Iris pigment epithelial cell (primary cell): ENCODE measurements at regions not wholly inside any gene's neighbourhood (a gene's known extent, or its start where the extent isn't known, plus 50 kb on each side); places are given as distances from the start of the nearest gene placed in this dataset.

ENCODE experiments used
- DNase-seq: peaks from one replicate; pipeline ENCODE4 v3.0.0-alpha.2; 2011; ENCODE audit warnings: low read depth

GRCh38 chrX:69083801-69084200 lies 81.5 kb downstream of the PJA1 start:
- DNase-seq, result no peak

GRCh38 chrX:69083361-69083760 lies 81.9 kb downstream of the PJA1 start:
- no peak for DNase-seq

GRCh38 chrX:69082753-69083150 lies 82.5 kb downstream of the PJA1 start:
- no peak for DNase-seq

- DNase-seq, result no peak
These were observed 83.0 kb downstream of the PJA1 start for GRCh38 chrX:69082055-69082752.

GRCh38 chrX:69080855-69081465 lies 84.3 kb downstream of the PJA1 start:
- DNase-seq, result no peak

- no peak for DNase-seq
These were observed 86.0 kb downstream of the PJA1 start for GRCh38 chrX:69079268-69079667.

- no peak for DNase-seq
These were observed 87.3 kb downstream of the PJA1 start for GRCh38 chrX:69077895-69078455.

- DNase-seq, result no peak
These were observed 89.2 kb downstream of the PJA1 start for GRCh38 chrX:69076088-69076487.

GRCh38 chrX:69074726-69075125 lies 90.5 kb downstream of the PJA1 start:
- DNase-seq, result no peak

- no peak for DNase-seq
These were observed 91.5 kb downstream of the PJA1 start for GRCh38 chrX:69073721-69074120.

- DNase-seq, result no peak
These were observed 92.0 kb downstream of the PJA1 start for GRCh38 chrX:69073241-69073640.

- DNase-seq, result no peak
These were observed 92.7 kb downstream of the PJA1 start for GRCh38 chrX:69072486-69073006.

GRCh38 chrX:69070949-69071650 lies 94.2 kb downstream of the PJA1 start:
- no peak for DNase-seq

GRCh38 chrX:69069876-69070275 lies 95.4 kb downstream of the PJA1 start:
- DNase-seq, result no peak

- no peak for DNase-seq
These were observed 96.2 kb downstream of the PJA1 start for GRCh38 chrX:69069086-69069445.

- no peak for DNase-seq
These were observed 96.8 kb downstream of the PJA1 start for GRCh38 chrX:69068301-69069085.

GRCh38 chrX:69067841-69068240 lies 97.4 kb downstream of the PJA1 start:
- DNase-seq, result no peak

- DNase-seq, result peak; percentile 27
These were observed 98.2 kb downstream of the PJA1 start for GRCh38 chrX:69066966-69067525.

GRCh38 chrX:69066021-69066757 lies 99.1 kb downstream of the PJA1 start:
- no peak for DNase-seq

GRCh38 chrX:69065451-69065850 lies 99.8 kb downstream of the PJA1 start:
- peak; percentile 68 for DNase-seq

GRCh38 chrX:69063486-69063885 lies 101.8 kb downstream of the PJA1 start:
- no peak for DNase-seq
